K562 (cell line): ENCODE measurements at regions not wholly inside any gene's neighbourhood (a gene's known extent, or its start where the extent isn't known, plus 50 kb on each side); places are given as distances from the start of the nearest gene placed in this dataset.

Source experiments
- ATAC-seq: fragments of 200-7000 bp; cut with Tn5 transposase; 3 replicates; pipeline ENCODE4 v1.9.1; 2020; ENCODE audit warnings: moderate library complexity
- BruUV-seq: library from RNA; stranded (reverse); fragments of 400-500 nt; replicated peaks from 2 replicates; lab custom pipeline; 2021; lab: Mats Ljungman, UMichigan
- CTCF ChIA-PET: fragments of 300-600 bp; formaldehyde crosslinking; extraction: SDS; loops from one replicate; lab custom pipeline; 2021; ENCODE audit warnings: low intra/inter-chr PET ratio; lab: Yijun Ruan, JAX
- POLR2A ChIA-PET: fragments of 300-600, 350-650 bp; sonication (Branson Sonifier 250); formaldehyde crosslinking; extraction: SDS; loops from one replicate; lab custom pipeline; 2021; ENCODE audit warnings: antibody characterized with exemption, inconsistent platforms; lab: Yijun Ruan, JAX
- DNase-seq, 4 experiments: peaks; one replicate each; pipeline versions ENCODE4 v3.0.0 to v3.0.0-alpha.2; 2011 to 2018; ENCODE audit warnings: low spot score in 3 of 4, mixed read lengths in 3 of 4; ENCODE audit errors: extremely low read depth in 1 of 4
- FAIRE-seq: peaks from 2 replicates; lab custom pipeline; 2011; peaks lifted over from hg19 to GRCh38; lab: Jason Lieb, UNC
- H2AFZ ChIP-seq: 2 replicates; pipeline ENCODE4 v1.6.0; 2011; ENCODE audit warnings: low read depth, low read length, control low read depth, inconsistent platforms
- H3K27ac ChIP-seq: fragments of 200-600 bp; 3 replicates; pipeline ENCODE4 v1.8.0; 2011; ENCODE audit warnings: low read depth, mild to moderate bottlenecking, control low read depth, inconsistent platforms, low read length, moderate library complexity, mixed read lengths; ENCODE audit errors: extremely low read depth
- H3K27me3 ChIP-seq, 2 experiments: fragments of 300-600 bp in 1 of 2; 2 replicates in 1 of 2; 3 replicates in 1 of 2; pipeline versions ENCODE4 v1.6.0 to v1.8.0; 2011; ENCODE audit warnings: inconsistent platforms in 2 of 2, low read length in 2 of 2, mild to moderate bottlenecking in 1 of 2, mixed read lengths in 1 of 2, moderate library complexity in 1 of 2; ENCODE audit not compliant: control insufficient read depth in 2 of 2, insufficient read depth in 2 of 2
- H3K36me3 ChIP-seq: fragments of 300-600 bp; 3 replicates; pipeline ENCODE4 v1.8.0; 2011; ENCODE audit warnings: mild to moderate bottlenecking, low read length, inconsistent platforms; ENCODE audit not compliant: control insufficient read depth, insufficient read depth
- H3K4me1 ChIP-seq, 2 experiments: fragments of 200-600 bp in 1 of 2; replicated peaks in 1 of 2; 2 replicates in 1 of 2; 3 replicates in 1 of 2; pipeline versions ENCODE4 v1.5.1 to v1.8.0; 2011; ENCODE audit warnings: inconsistent platforms in 2 of 2, low read length in 2 of 2, mild to moderate bottlenecking in 1 of 2, mixed read lengths in 1 of 2, moderate library complexity in 1 of 2; ENCODE audit not compliant: control insufficient read depth in 2 of 2, insufficient read depth in 2 of 2
- H3K4me2 ChIP-seq: 2 replicates; pipeline ENCODE4 v1.6.1; 2011; ENCODE audit warnings: low read length, control low read depth, inconsistent platforms, mixed read lengths; ENCODE audit not compliant: insufficient read depth
- H3K4me3 ChIP-seq: fragments of 200-600 bp; sonication (generic), shearing (Covaris generic); 2 replicates; pipeline ENCODE4 v1.5.1; 2016; ENCODE audit warnings: control low read depth, inconsistent platforms
- H3K79me2 ChIP-seq: fragments of 200-600 bp; 3 replicates; pipeline ENCODE4 v1.8.0; 2011; ENCODE audit warnings: low read length, inconsistent platforms; ENCODE audit not compliant: control insufficient read depth, insufficient read depth
- H3K9ac ChIP-seq, 2 experiments: 2 replicates each; pipeline versions ENCODE4 v1.6.0 to v1.6.1; 2011; ENCODE audit warnings: low read depth in 2 of 2, low read length in 2 of 2, control low read depth in 1 of 2, inconsistent platforms in 1 of 2, mild to moderate bottlenecking in 1 of 2, mixed read lengths in 1 of 2; ENCODE audit not compliant: insufficient read depth in 1 of 2
- H3K9me1 ChIP-seq: one replicate; pipeline ENCODE4 v1.6.0; 2011; ENCODE audit warnings: inconsistent platforms, mild to moderate bottlenecking, low read length, moderate library complexity; ENCODE audit not compliant: control insufficient read depth, insufficient read depth
- H3K9me3 ChIP-seq: replicated peaks from 2 replicates; pipeline ENCODE4 v1.5.1; 2011; ENCODE audit warnings: low read depth, low read length, inconsistent platforms; ENCODE audit not compliant: control insufficient read depth, insufficient read depth
- H4K20me1 ChIP-seq: replicated peaks from 2 replicates; pipeline ENCODE4 v1.6.1; 2011; ENCODE audit warnings: low read length, inconsistent platforms, mixed read lengths; ENCODE audit not compliant: control insufficient read depth, insufficient read depth
- ARID3B ChIP-seq: fragments of 250-450 bp; sonication (Bioruptor Pico); IDR thresholded peaks from 2 replicates; pipeline ENCODE4 v1.4.0; 2020; ENCODE audit warnings: borderline replicate concordance
- CBX2 ChIP-seq: fragments of 200-600 bp; sonication (generic); IDR thresholded peaks from one replicate; pipeline ENCODE4 v1.6.1; 2012; ENCODE audit warnings: mild to moderate bottlenecking, low read length, inconsistent platforms; ENCODE audit not compliant: insufficient read depth, poor library complexity, severe bottlenecking
- CBX3 ChIP-seq, 2 experiments: IDR thresholded peaks; 1 replicate in 1 of 2; 2 replicates in 1 of 2; pipeline ENCODE4 v1.6.1; 2012; ENCODE audit warnings: inconsistent platforms in 2 of 2, low read length in 2 of 2, borderline replicate concordance in 1 of 2, control low read depth in 1 of 2
- ETS2 ChIP-seq: IDR thresholded peaks from 2 replicates; pipeline ENCODE4 v1.6.1; 2016; ENCODE audit warnings: borderline replicate concordance, missing genetic modification characterization, mild to moderate bottlenecking, moderate library complexity, missing compliant biosample characterization; ENCODE audit not compliant: poor library complexity, severe bottlenecking
- FOXJ2 ChIP-seq: fragments of 200-800 bp; sonication (Bioruptor generic); IDR thresholded peaks from 2 replicates; pipeline ENCODE4 v1.6.1; 2016; ENCODE audit warnings: missing genetic modification characterization, missing compliant biosample characterization
- HDAC1 ChIP-seq, 2 experiments: fragments of 450-650 bp; IDR thresholded peaks; 2 replicates each; pipeline ENCODE4 v1.6.1; 2016 to 2017; ENCODE audit warnings: inconsistent platforms in 1 of 2, mild to moderate bottlenecking in 1 of 2, moderate library complexity in 1 of 2
- HDAC6 ChIP-seq: IDR thresholded peaks from 2 replicates; pipeline ENCODE4 v1.6.1; 2012; ENCODE audit warnings: low read depth, mild to moderate bottlenecking, control low read depth, inconsistent platforms, low read length, moderate library complexity
- HIVEP1 ChIP-seq: fragments of 250-450 bp; sonication (Bioruptor Pico); IDR thresholded peaks from 2 replicates; pipeline ENCODE4 v1.4.0; 2020; ENCODE audit warnings: mild to moderate bottlenecking
- MEIS2 ChIP-seq: fragments of 450-650 bp; IDR thresholded peaks from 2 replicates; pipeline ENCODE4 v1.6.1; 2014; ENCODE audit warnings: mild to moderate bottlenecking; ENCODE audit not compliant: partially characterized antibody
- NELFE ChIP-seq: IDR thresholded peaks from 2 replicates; pipeline ENCODE4 v1.6.1; 2011; ENCODE audit warnings: mild to moderate bottlenecking; ENCODE audit not compliant: insufficient read depth, insufficient read length
- NUFIP1 ChIP-seq: fragments of 450-650 bp; IDR thresholded peaks from 2 replicates; pipeline ENCODE4 v1.6.1; 2018; ENCODE audit not compliant: partially characterized antibody
- SMARCC2 ChIP-seq: fragments of 450-650 bp; IDR thresholded peaks from 2 replicates; pipeline ENCODE4 v1.6.1; 2017; ENCODE audit warnings: antibody characterized with exemption, moderate library complexity, mild to moderate bottlenecking, low read depth
- SMARCE1 ChIP-seq: fragments of 450-650 bp; IDR thresholded peaks from 2 replicates; pipeline ENCODE4 v1.7.1; 2016; ENCODE audit warnings: mild to moderate bottlenecking
- SNRNP70 ChIP-seq: fragments of 200-400 bp; formaldehyde crosslinking; optimal IDR thresholded peaks from 2 replicates; pipeline ENCODE3; 2017; ENCODE audit warnings: low read depth, low read length
- SREBF1 ChIP-seq: fragments of 150-350 bp; IDR thresholded peaks from 2 replicates; pipeline ENCODE4 v1.6.1; 2014; ENCODE audit warnings: antibody characterized with exemption, low read depth, low read length, borderline replicate concordance
- THAP7 ChIP-seq: fragments of 250-450 bp; sonication (Bioruptor Pico); IDR thresholded peaks from 2 replicates; pipeline ENCODE4 v1.5.0; 2021
- ZC3H8 ChIP-seq: fragments of 450-650 bp; IDR thresholded peaks from 2 replicates; pipeline ENCODE4 v1.6.1; 2017
- ZNF561 ChIP-seq: fragments of 450-650 bp; formaldehyde crosslinking; conservative IDR thresholded peaks from 2 replicates; pipeline ENCODE4 v1.4.0; 2020; ENCODE audit warnings: mild to moderate bottlenecking, moderate library complexity
- ZNF583 ChIP-seq: fragments of 250-450 bp; sonication (Bioruptor Pico); IDR thresholded peaks from 2 replicates; pipeline ENCODE4 v1.4.0; 2020
- WGBS: fragments of 100-300 bp; shearing (Covaris generic); methylation state at CpG from one replicate; pipeline ENCODE4 v1.1.6; 2016; ENCODE audit warnings: low coverage, mixed read lengths; ENCODE audit not compliant: insufficient coverage; ENCODE audit errors: missing lambda C conversion rate; 5-methylcytosine and 5-hydroxymethylcytosine counted together
- in situ Hi-C: fragments of 300-500 bp; cut with MboI; formaldehyde crosslinking; loops from 4 replicates; pipeline ENCODE4 v1.15.0; 2018; ENCODE audit warnings: inconsistent platforms, mixed read lengths
- intact Hi-C: fragments of 100-400 bp; cut with micrococcal nuclease; formaldehyde crosslinking; loops from 2 replicates; pipeline ENCODE4 v1.14.2; 2022
- TF ChIP-seq, protein P1 (sequence below): sonication (generic); formaldehyde crosslinking; IDR thresholded peaks from 2 replicates; pipeline ENCODE4 v1.8.0; 2022; ENCODE audit warnings: mild to moderate bottlenecking, missing genetic modification reagents, borderline replicate concordance

DNA sequence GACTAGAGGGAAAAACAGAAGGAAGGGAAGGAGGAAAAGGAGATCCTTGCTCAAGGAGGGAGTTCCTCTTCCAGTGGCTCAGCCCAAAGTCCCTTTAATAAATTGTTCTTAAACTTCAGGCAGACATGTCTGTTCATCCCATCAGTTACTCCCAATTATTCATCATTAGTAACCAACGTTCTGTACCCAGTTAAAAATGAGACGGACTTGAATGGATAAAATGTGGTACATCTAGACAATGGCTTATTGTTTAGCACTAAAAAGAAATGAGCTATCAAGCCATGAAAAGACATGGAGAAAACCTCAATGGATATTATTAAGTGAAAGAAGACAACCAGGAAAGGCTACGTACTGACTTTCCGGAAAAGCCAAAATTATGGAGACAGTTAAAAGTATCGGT lies 50.8 kb upstream of the ACSL3 start:
- ATAC-seq (no peak), DNase-seq (no peak), FAIRE-seq (no peak)
- no peak overlapping the region for H2AFZ ChIP-seq
- no peaks in the 10 kb centered on the region for H4K20me1 ChIP-seq
- H3K27me3 ChIP-seq, result no peaks in the 10 kb centered on the region
- no peak overlapping the region for H3K4me3 ChIP-seq
- in situ Hi-C loops, result no loop called here
- no peaks in the 10 kb centered on the region for H3K36me3 ChIP-seq
- H3K27ac ChIP-seq, result no peak overlapping the region
- no peak overlapping the region for H3K4me2 ChIP-seq
- CTCF ChIA-PET, result no interaction called here
- H3K9me3 ChIP-seq, result no peaks in the 10 kb centered on the region
- H3K9me1 ChIP-seq, result no peaks in the 10 kb centered on the region
- POLR2A ChIA-PET, result interaction anchor here (0.7 kb wide), 1 partner anchor 23 kb away, joined by 3 read pairs; no protein-coding TSS in a partner anchor
- H3K9ac ChIP-seq, result no peak overlapping the region
- TF ChIP-seq THAP7 (CRISPR knock-in tag) (no peak), ZC3H8 (no peak), HIVEP1 (CRISPR knock-in tag) (no peak), ETS2 (tag) (no peak), HDAC6 (no peak), MEIS2 (no peak), NUFIP1 (no peak), FOXJ2 (tag) (no peak), NELFE (no peak), SMARCE1 (no peak), ZNF583 (CRISPR knock-in tag) (no peak), ZNF561 (CRISPR knock-in tag) (no peak), ARID3B (CRISPR knock-in tag) (no peak), SNRNP70 (no peak), HDAC1 (IDR thresholded peaks at IDR 0.05) (no peak), SMARCC2 (no peak), CBX2 (no peak), CBX3 (IDR thresholded peaks at IDR 0.05; ENCODE audit: borderline replicate concordance in 1 of 2, low read length in 2 of 2) (no peak), SREBF1 (no peak)
- TF ChIP-seq, protein P1, sequence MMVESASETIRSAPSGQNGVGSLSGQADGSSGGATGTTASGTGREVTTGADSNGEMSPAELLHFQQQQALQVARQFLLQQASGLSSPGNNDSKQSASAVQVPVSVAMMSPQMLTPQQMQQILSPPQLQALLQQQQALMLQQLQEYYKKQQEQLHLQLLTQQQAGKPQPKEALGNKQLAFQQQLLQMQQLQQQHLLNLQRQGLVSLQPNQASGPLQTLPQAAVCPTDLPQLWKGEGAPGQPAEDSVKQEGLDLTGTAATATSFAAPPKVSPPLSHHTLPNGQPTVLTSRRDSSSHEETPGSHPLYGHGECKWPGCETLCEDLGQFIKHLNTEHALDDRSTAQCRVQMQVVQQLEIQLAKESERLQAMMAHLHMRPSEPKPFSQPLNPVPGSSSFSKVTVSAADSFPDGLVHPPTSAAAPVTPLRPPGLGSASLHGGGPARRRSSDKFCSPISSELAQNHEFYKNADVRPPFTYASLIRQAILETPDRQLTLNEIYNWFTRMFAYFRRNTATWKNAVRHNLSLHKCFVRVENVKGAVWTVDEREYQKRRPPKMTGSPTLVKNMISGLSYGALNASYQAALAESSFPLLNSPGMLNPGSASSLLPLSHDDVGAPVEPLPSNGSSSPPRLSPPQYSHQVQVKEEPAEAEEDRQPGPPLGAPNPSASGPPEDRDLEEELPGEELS (CRISPR knock-in tag), result no peak
- no TSS peak for BruUV-seq
- peaks cover 0 to 13% of the 10 kb centered on the region in 2 experiments; a peak in 3 of 5 replicates for H3K4me1 ChIP-seq
- no peaks in the 10 kb centered on the region for H3K79me2 ChIP-seq
- WGBS, result 53% methylated on average over 5 of the region's 5 CpGs
- intact Hi-C loops, result no loop called here
